ENCODE measurements at regions not wholly inside any gene's neighbourhood (a gene's known extent, or its start where the extent isn't known, plus 50 kb on each side); places are given as distances from the start of the nearest gene placed in this dataset.

DNA sequence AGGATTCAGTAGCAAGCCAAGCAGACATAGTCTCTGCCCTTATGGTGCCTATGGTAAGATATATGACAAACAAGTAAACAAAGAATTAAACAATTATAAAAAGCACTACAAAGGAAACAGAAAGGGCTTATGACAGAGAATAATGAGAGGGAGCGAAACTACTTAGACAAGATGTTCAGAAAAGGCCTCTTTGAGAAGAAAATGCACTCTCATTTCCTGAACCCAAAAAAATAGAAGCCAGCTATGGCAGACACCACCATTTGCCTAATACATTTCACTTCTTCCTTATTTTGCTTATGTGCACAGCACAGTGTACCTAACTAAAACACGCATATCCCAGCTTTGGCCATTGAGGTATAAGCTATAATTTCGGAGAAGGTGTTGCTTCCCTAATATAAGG, 465.5 kb upstream of the PPP2R3A start:
- Histone ChIP-seq H3K4me1 (no peaks in the 10 kb centered on the region), H3K4me3 (ENCODE audit: low read depth, low read length) (no peak overlapping the region), H3K9me3 (no peaks in the 10 kb centered on the region), H3K27me3 (replicated peaks; ENCODE audit: control insufficient read depth, insufficient read depth, low read length) (no peaks in the 10 kb centered on the region), H3K36me3 (ENCODE audit: control insufficient read depth, insufficient read depth, low read length) (no peaks in the 10 kb centered on the region)
- no TSS peak for BruUV-seq (replicated peaks)
- no peak overlapping the region for H3K27ac Mint-ChIP-seq (ENCODE audit: unreplicated experiment)
- no peaks in the 10 kb centered on the region for H3K9me3 Mint-ChIP-seq (ENCODE audit: unreplicated experiment)
- intact Hi-C loops (cut with micrococcal nuclease; ENCODE audit: unreplicated experiment) = loop anchor here (5.0 kb wide), 1 partner anchor 397 kb away; no protein-coding TSS in a partner anchor
- TF ChIP-seq, protein P1, sequence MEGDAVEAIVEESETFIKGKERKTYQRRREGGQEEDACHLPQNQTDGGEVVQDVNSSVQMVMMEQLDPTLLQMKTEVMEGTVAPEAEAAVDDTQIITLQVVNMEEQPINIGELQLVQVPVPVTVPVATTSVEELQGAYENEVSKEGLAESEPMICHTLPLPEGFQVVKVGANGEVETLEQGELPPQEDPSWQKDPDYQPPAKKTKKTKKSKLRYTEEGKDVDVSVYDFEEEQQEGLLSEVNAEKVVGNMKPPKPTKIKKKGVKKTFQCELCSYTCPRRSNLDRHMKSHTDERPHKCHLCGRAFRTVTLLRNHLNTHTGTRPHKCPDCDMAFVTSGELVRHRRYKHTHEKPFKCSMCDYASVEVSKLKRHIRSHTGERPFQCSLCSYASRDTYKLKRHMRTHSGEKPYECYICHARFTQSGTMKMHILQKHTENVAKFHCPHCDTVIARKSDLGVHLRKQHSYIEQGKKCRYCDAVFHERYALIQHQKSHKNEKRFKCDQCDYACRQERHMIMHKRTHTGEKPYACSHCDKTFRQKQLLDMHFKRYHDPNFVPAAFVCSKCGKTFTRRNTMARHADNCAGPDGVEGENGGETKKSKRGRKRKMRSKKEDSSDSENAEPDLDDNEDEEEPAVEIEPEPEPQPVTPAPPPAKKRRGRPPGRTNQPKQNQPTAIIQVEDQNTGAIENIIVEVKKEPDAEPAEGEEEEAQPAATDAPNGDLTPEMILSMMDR (IDR thresholded peaks at IDR 0.05; ENCODE audit: insufficient read depth in 1 of 2, low read depth in 1 of 2, low read length in 1 of 2, severe bottlenecking in 1 of 2, unreplicated experiment in 1 of 2) = no peak
- no peaks in the 10 kb centered on the region for H3K4me1 Mint-ChIP-seq (ENCODE audit: low read depth, unreplicated experiment)
- H3K4me3 Mint-ChIP-seq (ENCODE audit: unreplicated experiment) = no peak overlapping the region
- peaks cover 14% of the 10 kb centered on the region for H3K27me3 Mint-ChIP-seq (ENCODE audit: insufficient read depth, unreplicated experiment)
- CTCF ChIA-PET = no interaction called here
- POLR2A ChIA-PET = no interaction called here
- no peaks in the 10 kb centered on the region for H3K36me3 Mint-ChIP-seq (ENCODE audit: insufficient read depth, unreplicated experiment)
- DNase-seq = no peak

DNA sequence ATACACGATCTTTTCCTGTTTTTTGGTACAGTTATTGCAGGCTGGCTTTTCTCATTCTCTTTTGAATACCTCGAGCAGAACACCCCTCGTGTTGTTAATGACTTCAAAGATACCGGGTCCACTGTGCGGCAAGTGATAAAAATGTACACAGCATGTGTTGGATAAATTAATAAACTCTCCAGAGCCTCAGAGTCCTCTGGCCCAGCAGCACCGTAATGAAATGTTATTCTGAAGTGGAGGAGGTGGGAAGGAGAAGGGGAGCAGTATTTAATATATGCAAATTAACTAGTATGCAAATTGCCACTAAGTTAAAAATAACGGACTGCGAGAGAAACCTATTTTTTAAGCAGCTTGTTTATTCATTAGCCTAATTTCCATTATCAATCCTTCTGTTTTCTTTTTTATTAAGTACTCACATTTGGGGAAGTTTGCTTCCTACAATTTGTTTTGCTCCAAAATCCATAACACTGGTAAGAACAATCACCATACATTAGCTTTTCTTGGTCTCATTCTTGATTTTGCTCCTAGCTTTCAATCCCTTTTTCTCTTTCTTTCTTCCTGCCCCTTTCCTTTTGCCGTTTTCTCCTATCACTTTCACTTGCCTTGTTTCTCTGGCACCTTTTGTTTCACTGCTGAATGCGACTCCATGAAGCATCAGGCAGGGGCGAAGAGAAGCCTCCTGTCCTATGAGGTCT, 462.3 kb upstream of the PPP2R3A start:
- intact Hi-C loops (cut with micrococcal nuclease; ENCODE audit: unreplicated experiment) = loop anchor here (5.0 kb wide), 1 partner anchor 394 kb away; no protein-coding TSS in a partner anchor
- Mint-ChIP-seq H3K27me3 (ENCODE audit: insufficient read depth, unreplicated experiment) (peaks cover 20% of the 10 kb centered on the region), H3K36me3 (ENCODE audit: insufficient read depth, unreplicated experiment) (no peaks in the 10 kb centered on the region), H3K4me3 (ENCODE audit: unreplicated experiment) (no peak overlapping the region), H3K4me1 (ENCODE audit: low read depth, unreplicated experiment) (no peaks in the 10 kb centered on the region), H3K27ac (ENCODE audit: unreplicated experiment) (no peak overlapping the region), H3K9me3 (ENCODE audit: unreplicated experiment) (no peaks in the 10 kb centered on the region)
- Histone ChIP-seq H3K4me3 (ENCODE audit: low read depth, low read length) (no peak overlapping the region), H3K4me1 (no peaks in the 10 kb centered on the region), H3K36me3 (ENCODE audit: control insufficient read depth, insufficient read depth, low read length) (no peaks in the 10 kb centered on the region), H3K9me3 (no peaks in the 10 kb centered on the region), H3K27me3 (replicated peaks; ENCODE audit: control insufficient read depth, insufficient read depth, low read length) (no peaks in the 10 kb centered on the region)
- ChIA-PET POLR2A (no interaction called here), CTCF (interaction anchor here (2.3 kb wide), 1 partner anchor 709 kb away, joined by 12 read pairs; the partner anchor contains the start of gene EPHB1)
- TF ChIP-seq, protein P1 (IDR thresholded peaks at IDR 0.05; ENCODE audit: insufficient read depth in 1 of 2, low read depth in 1 of 2, low read length in 1 of 2, severe bottlenecking in 1 of 2, unreplicated experiment in 1 of 2) = no peak
- DNase-seq = no peak
- BruUV-seq (replicated peaks) = no TSS peak

DNA sequence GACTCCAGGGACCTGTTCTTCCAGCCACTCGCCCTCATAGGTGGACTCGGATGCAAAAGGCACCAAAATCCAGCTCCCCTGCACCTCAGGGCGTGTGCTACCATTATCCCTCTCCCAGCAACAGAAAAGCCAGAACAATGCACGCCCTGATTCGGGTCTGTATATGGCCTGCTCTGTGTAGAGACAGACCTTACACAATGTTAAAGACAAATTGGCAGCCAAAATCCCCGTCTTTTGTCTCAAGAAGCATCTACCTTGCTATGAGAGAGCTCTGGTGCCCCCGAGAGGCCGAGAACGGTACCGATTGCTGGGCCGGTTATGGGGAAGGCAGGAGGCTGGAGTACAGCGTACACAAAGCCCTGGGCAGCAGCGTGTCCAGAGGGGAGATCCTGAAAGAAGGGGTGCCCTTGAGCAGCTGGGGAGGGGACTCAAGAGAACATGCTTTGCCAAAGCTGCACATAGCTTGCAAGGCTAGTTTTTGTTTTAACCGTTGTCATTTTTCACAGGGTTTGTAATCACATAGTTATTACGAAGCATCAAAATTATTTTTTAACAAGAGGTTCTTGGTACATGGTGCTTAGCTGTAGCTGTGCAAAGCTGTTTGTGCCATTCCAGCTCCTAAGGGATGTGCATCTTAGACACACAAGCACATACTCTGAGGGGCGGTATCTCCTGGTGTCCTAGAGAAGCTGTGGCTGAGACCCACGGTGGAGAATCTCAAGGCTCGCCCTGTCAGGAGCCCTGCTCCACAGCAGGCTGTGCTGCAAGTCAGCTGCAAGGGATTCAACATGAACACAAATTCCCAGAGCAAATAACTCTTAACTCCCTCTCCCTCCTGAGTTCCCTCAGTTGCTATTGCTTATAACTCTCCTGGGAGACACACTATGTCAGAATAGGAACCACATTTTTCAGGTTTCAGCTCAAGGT, 461.5 kb upstream of the PPP2R3A start:
- no peaks in the 10 kb centered on the region for H3K36me3 Mint-ChIP-seq (ENCODE audit: insufficient read depth, unreplicated experiment)
- DNase-seq = peak; percentile 71 to 78
- TF ChIP-seq, protein P1 (IDR thresholded peaks at IDR 0.05; ENCODE audit: insufficient read depth in 1 of 2, low read depth in 1 of 2, low read length in 1 of 2, severe bottlenecking in 1 of 2, unreplicated experiment in 1 of 2) = peak; percentile 46 to 85
- H3K4me3 ChIP-seq (ENCODE audit: low read depth, low read length) = no peak overlapping the region
- no peaks in the 10 kb centered on the region for H3K4me1 Mint-ChIP-seq (ENCODE audit: low read depth, unreplicated experiment)
- intact Hi-C loops (cut with micrococcal nuclease; ENCODE audit: unreplicated experiment) = loop anchor here (5.0 kb wide), 1 partner anchor 393 kb away; no protein-coding TSS in a partner anchor
- H3K9me3 Mint-ChIP-seq (ENCODE audit: unreplicated experiment) = no peaks in the 10 kb centered on the region
- CTCF ChIA-PET = interaction anchor here (0.9 to 2.3 kb wide), 2 partner anchors 53 to 710 kb away, joined by 3 to 12 read pairs; partner anchors contain the start of gene EPHB1
- H3K27me3 Mint-ChIP-seq (ENCODE audit: insufficient read depth, unreplicated experiment) = peaks cover 17% of the 10 kb centered on the region
- no peaks in the 10 kb centered on the region for H3K4me1 ChIP-seq
- no peak overlapping the region for H3K27ac Mint-ChIP-seq (ENCODE audit: unreplicated experiment)
- POLR2A ChIA-PET = no interaction called here
- BruUV-seq (replicated peaks) = no TSS peak
- H3K27me3 ChIP-seq (replicated peaks; ENCODE audit: control insufficient read depth, insufficient read depth, low read length) = no peaks in the 10 kb centered on the region
- no peaks in the 10 kb centered on the region for H3K36me3 ChIP-seq (ENCODE audit: control insufficient read depth, insufficient read depth, low read length)
- H3K9me3 ChIP-seq = no peaks in the 10 kb centered on the region
- H3K4me3 Mint-ChIP-seq (ENCODE audit: unreplicated experiment) = no peak overlapping the region

Data from Caco-2 (cell line).